Stimulated activated CD4-positive, alpha-beta T cell treated with anti-CD3 and anti-CD28 coated beads, TNF-alpha, amount 100 ng/mL, for 1 hour (primary cell): ENCODE measurements at regions not wholly inside any gene's neighbourhood (a gene's known extent, or its start where the extent isn't known, plus 50 kb on each side); places are given as distances from the start of the nearest gene placed in this dataset.
"Not testable (repeated sequence)": the region's sequence is repeated elsewhere in the genome, so short reads cannot be mapped to it uniquely, and the experiment has no call there.

ENCODE experiments used
- DNase-seq, 3 donors: peaks; one replicate each; pipeline ENCODE4 v3.0.0-alpha.2; 2020; ENCODE audit warnings: low read depth in 3 of 3, low spot score in 1 of 3

GRCh38 chr10:84626397-84627087 is 298.2 kb downstream of the CCSER2 start:
- no peak for DNase-seq

- DNase-seq, result no peak
Observed at GRCh38 chr10:84632866-84633265, 304.5 kb downstream of the CCSER2 start.

- no peak for DNase-seq
Observed at GRCh38 chr10:84634636-84635035, 306.2 kb downstream of the CCSER2 start.

DNA sequence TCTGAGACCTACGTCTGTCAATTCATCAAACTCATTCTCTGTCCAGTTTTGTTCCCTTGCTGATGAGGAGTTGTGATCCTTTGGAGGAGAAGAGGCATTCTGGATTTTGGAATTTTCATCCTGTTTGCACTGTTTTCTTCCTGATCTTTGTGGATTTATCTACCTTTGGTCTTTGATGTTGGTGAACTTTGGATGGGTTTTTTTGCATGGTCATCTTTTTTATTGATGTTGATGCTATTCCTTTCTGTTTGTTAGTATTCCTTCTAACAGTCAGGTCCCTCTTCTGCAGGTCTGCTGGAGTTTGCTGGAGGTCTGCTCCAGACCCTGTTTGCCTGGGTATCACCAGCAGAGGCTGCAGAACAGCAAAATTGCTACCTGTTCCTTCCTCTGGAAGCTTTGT is 322.2 kb downstream of the CCSER2 start:
- DNase-seq, result not testable (repeated sequence)

DNA sequence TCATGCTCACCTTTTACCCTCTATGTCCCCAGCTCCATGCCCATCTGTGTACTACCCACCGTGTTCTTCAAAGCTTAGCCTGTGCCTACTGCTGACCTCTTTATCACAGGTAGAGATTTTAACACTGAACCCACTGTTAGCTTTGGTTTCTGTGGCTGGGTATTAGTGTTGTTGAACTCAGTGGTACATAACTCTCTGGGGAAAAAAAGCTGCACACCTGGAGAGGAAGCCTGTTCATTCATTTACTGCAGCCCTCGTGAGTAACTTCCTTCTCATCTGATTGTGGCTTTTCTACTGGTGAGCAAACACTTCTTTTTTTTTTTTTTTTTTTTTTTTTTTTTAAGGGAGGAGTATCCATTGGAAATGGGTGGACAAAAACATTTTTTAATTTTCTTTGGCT is 326.3 kb downstream of the CCSER2 start:
- no peak for DNase-seq

- no peak for DNase-seq
Observed at GRCh38 chr10:84659027-84659426, 330.6 kb downstream of the CCSER2 start.

DNA sequence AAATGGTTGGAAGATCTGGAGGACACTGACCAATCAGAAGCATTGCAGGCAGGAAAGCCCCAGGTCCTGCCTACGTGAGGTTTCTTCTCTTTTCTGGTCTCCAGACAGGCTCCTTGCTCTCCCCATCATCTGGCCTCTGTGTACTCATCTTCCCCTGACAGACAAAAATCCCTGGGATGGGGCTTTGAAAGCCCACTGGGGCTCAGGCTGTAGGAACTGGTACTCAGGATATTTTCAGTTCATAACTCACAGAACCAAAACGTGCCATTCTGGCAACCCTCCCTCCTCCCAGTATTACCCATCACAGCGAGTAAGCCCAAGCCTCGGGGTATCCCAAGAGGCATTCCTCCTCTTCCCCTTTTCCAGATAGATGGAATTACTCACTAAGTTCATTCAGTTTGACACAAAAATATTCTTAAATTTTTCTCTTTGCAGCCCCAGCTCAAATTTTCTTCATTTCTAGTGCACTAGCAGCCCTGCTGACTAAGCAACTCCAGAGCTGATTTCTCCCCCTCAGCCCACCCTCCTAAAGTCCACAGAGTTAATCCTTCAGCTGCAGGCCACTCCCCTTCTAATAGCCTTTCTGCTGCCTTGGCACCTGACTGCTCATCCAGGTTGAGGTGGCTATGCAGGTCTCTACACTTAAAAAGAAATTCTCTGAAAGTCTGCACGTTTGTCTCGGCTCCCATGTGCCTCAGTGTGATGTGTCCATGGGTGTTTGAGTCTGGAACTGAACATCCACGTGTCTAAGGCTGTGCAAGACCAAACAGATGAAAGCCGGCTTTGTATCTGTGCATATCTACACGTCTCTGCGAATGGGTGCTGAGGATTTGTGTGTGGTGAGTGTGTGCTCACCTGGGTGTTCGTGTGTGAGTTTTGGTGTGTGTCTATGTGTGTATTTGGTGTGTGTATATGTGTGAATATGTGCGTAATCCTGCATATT is 331.4 kb downstream of the CCSER2 start:
- no peak for DNase-seq

- no peak for DNase-seq
Observed at GRCh38 chr10:84660450-84661159, 332.2 kb downstream of the CCSER2 start.

- DNase-seq, result no peak
Observed at GRCh38 chr10:84665211-84665610, 336.8 kb downstream of the CCSER2 start.

DNA sequence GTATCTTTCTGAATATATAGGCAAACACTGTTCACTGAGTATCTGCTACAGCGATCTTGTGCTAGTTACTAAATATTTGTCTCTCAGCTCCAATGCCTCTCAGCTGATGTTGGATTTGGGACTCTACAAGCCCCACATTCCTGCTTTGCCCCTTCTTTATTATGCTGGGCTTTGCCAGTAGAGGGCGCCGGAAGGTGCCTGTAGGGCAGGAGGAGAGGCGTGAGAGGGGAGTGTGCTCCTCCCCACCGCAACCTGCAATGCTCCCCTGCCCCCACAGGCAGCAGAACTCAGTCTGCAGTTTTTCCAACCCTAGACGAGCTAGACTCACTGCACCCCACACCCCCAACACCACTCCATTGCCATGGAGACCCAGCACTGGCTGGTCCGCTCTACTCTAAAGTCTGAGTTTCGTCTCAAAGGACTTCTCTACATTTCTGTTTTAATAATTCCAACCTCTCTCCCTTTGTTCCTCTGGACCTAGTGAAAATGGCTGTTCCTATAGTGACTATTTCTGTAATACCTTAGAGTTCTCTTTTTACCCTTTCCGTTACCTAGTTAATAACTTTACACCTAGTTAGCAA is 337.6 kb downstream of the CCSER2 start:
- DNase-seq, result peak in 1 of 3 donors; percentile 3

DNA sequence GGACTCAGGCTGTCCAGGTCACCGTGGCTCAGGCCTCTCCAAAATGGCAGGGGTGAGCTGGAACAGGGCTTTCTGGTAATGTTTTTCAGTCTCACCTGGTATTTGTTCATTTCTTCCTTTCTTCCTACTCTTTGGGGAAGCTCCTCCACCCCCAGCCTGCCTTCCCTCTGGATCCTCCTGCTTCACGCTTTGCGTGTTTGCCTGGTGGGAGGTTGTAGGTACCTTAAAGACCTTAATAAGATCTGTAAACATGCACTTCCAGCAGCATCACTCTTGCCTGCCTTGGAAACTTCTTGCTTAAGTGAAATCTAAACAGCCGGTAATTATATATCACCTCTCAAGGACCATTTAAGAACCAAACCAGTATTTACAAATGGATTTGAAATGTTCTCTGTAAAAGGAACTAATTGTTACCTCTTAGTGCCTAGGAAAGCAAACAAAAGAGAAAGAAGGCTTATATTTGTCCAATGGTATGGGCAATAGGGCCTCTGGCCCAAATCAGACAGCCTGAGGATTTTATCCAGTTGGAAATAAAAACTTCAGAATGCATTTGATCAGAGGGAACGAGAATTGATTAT is 339.9 kb downstream of the CCSER2 start:
- no peak for DNase-seq

- no peak for DNase-seq
Observed at GRCh38 chr10:84675060-84675459, 346.7 kb downstream of the CCSER2 start.

- DNase-seq, result no peak
Observed at GRCh38 chr10:84676536-84676935, 348.1 kb downstream of the CCSER2 start.

- DNase-seq, result no peak
Observed at GRCh38 chr10:84681781-84682180, 353.4 kb downstream of the CCSER2 start.

- DNase-seq, result no peak
Observed at GRCh38 chr10:84683550-84683949, 355.2 kb downstream of the CCSER2 start.

DNA sequence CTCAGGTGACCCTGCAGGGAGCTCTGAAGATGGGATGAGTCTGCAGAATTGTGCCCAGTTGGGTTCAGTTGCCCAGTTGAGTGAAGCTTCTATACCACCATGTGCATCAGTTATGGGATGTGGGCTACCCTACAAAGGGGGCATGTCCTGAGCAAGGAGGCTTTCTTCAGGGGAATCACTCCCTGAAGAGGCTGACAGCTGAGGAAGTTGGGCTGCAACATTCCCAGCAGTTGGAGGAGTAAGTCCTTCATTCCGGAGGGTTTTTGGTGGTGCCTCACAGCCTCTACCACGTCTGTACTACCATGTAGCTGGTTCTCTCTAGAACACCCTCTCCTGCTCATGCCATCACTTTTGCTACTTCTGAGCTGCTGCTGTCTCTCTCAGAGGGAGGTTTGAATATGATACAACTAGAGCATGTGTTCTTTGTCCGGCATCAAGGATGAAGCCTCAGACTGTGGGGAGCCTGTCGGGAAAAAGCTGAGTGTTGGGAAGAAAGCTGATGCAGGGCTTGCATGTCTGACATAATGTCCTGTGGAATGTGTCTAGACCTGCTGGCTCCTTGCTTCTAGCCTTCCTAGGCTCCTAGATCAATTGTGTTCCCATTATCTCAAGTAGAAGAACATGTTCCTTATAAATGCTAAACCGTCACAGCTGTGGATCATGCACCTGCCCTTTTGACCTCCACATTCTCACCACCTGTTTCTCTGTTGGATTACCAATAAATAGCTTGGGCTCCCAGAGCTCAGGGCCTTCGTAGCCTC is 355.8 kb downstream of the CCSER2 start:
- DNase-seq, result no peak

DNA sequence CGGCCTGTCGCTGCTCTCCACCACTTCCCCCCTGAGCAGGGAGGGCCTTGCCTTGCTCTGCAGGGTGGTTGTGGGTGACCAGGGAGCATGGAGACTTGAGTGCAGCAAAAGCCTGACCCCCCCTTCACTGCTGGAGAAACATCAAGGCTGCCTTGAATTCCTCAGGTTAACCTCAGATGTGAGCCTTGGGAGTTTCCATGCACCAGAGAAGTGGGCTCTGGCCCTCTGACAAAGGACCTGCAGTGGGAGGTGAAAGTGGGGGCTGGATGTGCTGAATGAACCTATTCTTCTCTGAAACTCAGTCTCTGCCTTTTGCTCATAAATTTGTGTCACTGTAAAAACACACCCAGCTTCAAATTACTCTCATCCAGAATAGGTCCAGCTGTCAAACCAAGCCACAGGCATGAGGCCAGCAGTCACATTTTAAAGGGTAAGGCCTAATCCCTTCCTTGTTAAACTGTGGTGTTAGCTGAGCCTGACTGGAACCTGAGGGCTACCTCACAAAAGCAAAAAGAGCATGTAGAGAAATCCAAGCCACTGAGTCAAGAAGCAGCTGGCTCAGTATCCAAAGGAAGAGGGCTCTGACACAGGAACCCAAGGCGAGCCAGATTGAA is 356.8 kb downstream of the CCSER2 start:
- DNase-seq, result no peak

GRCh38 chr10:84693006-84693405 is 364.6 kb downstream of the CCSER2 start:
- no peak for DNase-seq

DNA sequence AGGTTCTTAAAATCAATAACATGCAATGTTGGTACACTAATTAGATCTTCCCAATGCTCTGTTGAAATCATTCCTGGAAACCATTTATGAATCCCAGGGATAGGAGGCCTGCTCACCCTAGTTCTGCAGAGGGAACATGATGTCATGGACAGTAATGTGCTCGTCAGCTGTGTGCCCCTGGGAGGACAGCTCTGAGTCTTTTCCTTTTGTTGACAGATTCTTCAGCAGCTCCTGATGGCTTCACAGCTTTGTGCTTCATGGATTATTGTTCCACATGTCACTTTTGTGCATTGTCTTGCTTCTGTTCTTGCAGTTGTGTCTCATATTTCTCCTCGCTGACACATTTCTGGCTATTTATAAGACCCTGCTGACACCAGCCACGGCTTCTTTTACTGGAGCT is 367.5 kb downstream of the CCSER2 start:
- DNase-seq, result no peak

DNA sequence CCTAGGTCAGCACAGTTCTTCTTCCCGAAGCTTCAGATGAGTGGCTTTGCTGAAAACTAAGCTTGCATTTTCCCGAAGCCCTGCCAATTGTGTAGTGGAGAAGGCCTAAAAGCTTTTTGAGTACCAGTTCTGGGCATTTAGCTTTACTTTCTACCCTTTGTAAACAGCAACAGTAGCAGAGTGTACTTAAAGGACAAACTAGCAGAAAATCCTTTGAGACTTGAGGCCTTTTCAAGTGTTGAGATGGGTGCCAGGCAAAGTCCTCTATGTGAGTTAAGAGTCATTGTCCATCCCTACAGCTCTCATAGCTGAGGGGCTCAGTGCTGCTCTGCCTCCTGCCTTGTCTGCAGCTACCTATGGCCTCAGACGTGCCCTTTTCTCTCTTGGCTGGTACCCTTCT is 368.2 kb downstream of the CCSER2 start:
- DNase-seq, result no peak
